ENCODE measurements at regions not wholly inside any gene's neighbourhood (a gene's known extent, or its start where the extent isn't known, plus 50 kb on each side); places are given as distances from the start of the nearest gene placed in this dataset.

GRCh38 chr7:10662491-10662890 lies 311.2 kb upstream of the PHF14 start:
- TF ChIP-seq ZEB2 (tag by site-specific recombination; IDR thresholded peaks at IDR 0.05) (no peak), ZNF843 (tag by site-specific recombination; IDR thresholded peaks at IDR 0.05) (no peak), ZNF324 (tag by site-specific recombination; IDR thresholded peaks at IDR 0.05) (no peak), ZNF211 (tag by site-specific recombination; IDR thresholded peaks at IDR 0.05; ENCODE audit: low read depth) (no peak), ZNF221 (tag by site-specific recombination; IDR thresholded peaks at IDR 0.05; ENCODE audit: borderline replicate concordance) (no peak), ZNF133 (tag by site-specific recombination; IDR thresholded peaks at IDR 0.05) (no peak), KLF16 (tag by site-specific recombination; IDR thresholded peaks at IDR 0.05) (no peak), SALL2 (tag by site-specific recombination; IDR thresholded peaks at IDR 0.05; ENCODE audit: borderline replicate concordance) (no peak), HOXA7 (CRISPR knock-in tag; IDR thresholded peaks at IDR 0.05; ENCODE audit: borderline replicate concordance) (no peak), FEZF1 (tag by site-specific recombination; IDR thresholded peaks at IDR 0.05) (no peak), ZNF366 (tag by site-specific recombination; conservative IDR thresholded peaks at IDR 0.05) (no peak), ZBTB7A (tag by site-specific recombination; IDR thresholded peaks at IDR 0.05; ENCODE audit: low read depth) (no peak)
- TF ChIP-seq, protein P1, sequence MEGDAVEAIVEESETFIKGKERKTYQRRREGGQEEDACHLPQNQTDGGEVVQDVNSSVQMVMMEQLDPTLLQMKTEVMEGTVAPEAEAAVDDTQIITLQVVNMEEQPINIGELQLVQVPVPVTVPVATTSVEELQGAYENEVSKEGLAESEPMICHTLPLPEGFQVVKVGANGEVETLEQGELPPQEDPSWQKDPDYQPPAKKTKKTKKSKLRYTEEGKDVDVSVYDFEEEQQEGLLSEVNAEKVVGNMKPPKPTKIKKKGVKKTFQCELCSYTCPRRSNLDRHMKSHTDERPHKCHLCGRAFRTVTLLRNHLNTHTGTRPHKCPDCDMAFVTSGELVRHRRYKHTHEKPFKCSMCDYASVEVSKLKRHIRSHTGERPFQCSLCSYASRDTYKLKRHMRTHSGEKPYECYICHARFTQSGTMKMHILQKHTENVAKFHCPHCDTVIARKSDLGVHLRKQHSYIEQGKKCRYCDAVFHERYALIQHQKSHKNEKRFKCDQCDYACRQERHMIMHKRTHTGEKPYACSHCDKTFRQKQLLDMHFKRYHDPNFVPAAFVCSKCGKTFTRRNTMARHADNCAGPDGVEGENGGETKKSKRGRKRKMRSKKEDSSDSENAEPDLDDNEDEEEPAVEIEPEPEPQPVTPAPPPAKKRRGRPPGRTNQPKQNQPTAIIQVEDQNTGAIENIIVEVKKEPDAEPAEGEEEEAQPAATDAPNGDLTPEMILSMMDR (tag by site-specific recombination; IDR thresholded peaks at IDR 0.05), result no peak
- TF ChIP-seq, protein P2, sequence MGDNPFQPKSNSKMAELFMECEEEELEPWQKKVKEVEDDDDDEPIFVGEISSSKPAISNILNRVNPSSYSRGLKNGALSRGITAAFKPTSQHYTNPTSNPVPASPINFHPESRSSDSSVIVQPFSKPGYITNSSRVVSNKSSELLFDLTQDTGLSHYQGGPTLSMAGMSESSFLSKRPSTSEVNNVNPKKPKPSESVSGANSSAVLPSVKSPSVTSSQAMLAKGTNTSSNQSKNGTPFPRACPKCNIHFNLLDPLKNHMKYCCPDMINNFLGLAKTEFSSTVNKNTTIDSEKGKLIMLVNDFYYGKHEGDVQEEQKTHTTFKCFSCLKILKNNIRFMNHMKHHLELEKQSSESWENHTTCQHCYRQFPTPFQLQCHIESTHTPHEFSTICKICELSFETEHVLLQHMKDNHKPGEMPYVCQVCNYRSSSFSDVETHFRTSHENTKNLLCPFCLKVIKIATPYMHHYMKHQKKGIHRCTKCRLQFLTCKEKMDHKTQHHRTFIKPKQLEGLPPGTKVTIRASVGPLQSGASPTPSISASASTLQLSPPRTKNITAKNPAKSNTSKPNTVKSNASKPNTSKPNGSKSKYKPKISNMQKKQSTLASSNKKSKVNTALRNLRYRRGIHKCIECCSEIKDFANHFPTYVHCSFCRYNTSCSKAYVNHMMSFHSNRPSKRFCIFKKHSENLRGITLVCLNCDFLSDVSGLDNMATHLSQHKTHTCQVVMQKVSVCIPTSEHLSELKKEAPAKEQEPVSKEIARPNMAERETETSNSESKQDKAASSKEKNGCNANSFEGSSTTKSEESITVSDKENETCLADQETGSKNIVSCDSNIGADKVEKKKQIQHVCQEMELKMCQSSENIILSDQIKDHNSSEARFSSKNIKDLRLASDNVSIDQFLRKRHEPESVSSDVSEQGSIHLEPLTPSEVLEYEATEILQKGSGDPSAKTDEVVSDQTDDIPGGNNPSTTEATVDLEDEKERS (tag by site-specific recombination; IDR thresholded peaks at IDR 0.05), result no peak

Data from HEK293 (cell line).